ENCODE measurements at regions not wholly inside any gene's neighbourhood (a gene's known extent, or its start where the extent isn't known, plus 50 kb on each side); places are given as distances from the start of the nearest gene placed in this dataset.
"Not testable (repeated sequence)": the region's sequence is repeated elsewhere in the genome, so short reads cannot be mapped to it uniquely, and the experiment has no call there.

DNA sequence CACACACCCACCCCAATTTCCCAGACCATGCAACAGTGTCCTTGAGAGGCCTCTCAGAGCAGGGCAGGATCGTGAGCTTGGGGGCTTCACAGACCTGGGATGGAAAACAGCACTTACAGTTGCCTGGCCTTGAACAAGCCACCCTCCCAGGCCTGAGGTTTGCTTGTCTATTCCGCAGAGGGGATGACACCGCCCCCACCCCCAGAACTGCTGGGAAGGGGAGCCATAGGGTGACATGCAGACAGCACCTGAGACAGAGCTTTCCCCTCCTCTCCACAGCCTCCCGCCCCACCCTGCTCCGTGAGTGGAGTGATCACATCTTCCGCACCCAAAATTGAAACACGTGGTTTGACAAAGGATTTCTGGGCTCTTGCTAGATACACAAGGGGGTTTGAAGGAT, 131.5 kb upstream of the TNRC6C start:
- no peaks in the 10 kb centered on the region for H3K4me1 Mint-ChIP-seq
- H3K9me3 Mint-ChIP-seq, result peaks cover 5% of the 10 kb centered on the region
- no peaks in the 10 kb centered on the region for H3K36me3 Mint-ChIP-seq
- peaks cover 46% of the 10 kb centered on the region for H3K27me3 Mint-ChIP-seq
- H3K4me3 Mint-ChIP-seq, result no peak overlapping the region
- no peak overlapping the region for H3K27ac Mint-ChIP-seq
- ATAC-seq, result no peak

DNA sequence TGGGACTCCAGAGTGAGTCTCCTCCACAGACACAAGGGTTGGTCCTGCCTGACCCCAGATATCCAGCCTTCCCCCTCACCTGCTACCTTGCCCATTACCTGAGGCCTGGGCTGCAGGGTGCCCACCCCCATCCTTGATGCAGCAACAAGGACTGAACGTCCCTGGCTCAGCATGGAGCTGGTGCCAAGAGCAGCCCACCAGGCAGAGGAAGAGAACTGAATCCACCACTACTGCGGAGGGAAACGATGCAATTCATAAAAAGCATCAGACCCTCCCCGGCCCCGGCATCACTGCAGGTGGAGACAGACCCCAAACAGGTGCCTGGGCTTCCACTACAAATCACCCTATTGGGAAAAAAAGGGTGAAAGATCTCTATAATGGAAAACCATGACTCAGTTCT, 131.0 kb upstream of the TNRC6C start:
- H3K4me1 Mint-ChIP-seq, result no peaks in the 10 kb centered on the region
- no peak overlapping the region for H3K4me3 Mint-ChIP-seq
- peaks cover 46% of the 10 kb centered on the region for H3K27me3 Mint-ChIP-seq
- peaks cover 5% of the 10 kb centered on the region for H3K9me3 Mint-ChIP-seq
- H3K36me3 Mint-ChIP-seq, result no peaks in the 10 kb centered on the region
- no peak for ATAC-seq
- no peak overlapping the region for H3K27ac Mint-ChIP-seq

DNA sequence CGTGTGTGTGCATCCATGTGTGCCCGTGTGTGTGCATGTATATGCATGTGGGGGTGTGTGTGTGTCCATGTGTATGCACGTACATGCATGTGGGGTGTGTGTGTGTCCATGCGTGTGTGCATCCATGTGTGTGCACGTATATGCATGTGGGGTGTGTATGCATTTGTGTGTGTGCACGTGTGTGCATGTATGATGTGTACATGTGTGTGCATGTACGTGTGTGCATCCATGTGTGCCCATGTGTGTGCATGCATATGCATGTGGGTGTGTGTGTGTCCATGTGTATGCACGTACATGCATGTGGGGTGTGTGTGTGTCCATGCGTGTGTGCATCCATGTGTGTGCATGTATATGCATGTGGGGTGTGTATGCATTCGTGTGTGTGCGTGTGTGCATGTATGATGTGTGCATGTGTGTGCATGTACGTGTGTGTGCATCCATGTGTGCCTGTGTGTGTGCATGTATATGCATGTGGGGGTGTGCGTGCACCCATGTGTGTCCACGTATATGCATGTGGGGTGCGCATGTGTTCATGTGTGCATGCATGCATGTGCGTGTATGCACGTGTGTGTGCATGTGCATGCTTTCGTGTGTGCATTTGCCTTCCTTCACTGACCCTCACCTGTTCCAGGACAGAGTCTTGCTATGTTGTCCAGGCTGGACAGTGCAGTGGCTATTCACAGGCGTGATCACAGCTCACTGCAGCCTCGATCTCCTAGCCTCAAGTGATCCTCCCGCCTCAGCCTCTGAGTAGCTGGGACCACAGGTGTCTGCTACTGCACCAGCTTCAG, 129.6 kb upstream of the TNRC6C start:
- H3K4me3 Mint-ChIP-seq, result no peak overlapping the region
- peaks cover 8% of the 10 kb centered on the region for H3K4me1 Mint-ChIP-seq
- ATAC-seq, result no peak
- peaks cover 5% of the 10 kb centered on the region for H3K9me3 Mint-ChIP-seq
- peaks cover 46% of the 10 kb centered on the region for H3K27me3 Mint-ChIP-seq
- no peak overlapping the region for H3K27ac Mint-ChIP-seq
- no peaks in the 10 kb centered on the region for H3K36me3 Mint-ChIP-seq

DNA sequence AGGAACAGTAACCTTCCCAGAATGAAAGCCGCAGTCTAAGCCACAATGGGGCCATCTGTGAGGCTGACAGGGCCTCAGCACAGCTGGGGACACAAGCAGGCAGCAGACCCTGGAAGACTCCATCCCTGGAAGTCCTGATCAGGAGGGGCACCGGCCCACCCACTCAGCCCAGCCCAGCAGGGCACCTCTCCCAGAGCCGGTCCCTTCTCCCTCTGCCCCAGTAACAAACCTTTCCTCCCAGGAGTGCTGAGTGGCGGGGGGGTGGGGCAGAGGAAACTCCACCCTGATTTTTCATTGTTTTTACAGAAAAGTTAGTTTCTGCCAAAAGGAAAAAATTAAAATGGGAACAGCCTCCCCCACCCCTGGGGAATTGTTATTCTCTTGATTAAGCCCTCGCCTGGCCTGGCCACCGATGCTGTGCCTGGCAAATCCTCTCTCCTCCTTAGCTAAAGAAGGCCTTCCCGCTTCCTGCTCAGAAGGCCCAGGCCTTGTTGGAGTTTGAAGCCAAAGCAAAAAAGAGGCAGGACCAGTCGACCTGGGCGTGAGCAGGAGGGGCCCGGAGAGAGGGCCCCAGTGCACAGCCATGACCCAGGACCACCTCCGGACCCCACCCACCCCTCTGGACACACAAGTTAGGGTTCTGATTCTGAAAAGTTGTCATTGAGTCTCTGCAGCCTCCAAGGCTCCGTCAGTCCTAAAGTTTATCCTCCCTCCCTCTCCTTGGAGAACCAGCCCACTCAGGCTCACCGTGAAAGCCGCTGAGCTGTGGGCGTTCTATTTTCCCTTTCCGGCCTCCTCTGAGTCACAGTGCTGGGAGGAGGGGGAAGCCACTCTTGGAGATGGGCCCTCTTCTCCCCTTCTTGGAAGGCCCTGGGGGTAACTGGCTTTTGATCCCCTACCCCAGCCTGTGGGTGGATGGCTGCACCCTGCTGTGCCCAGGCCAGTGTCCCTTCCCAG, 128.4 kb upstream of the TNRC6C start:
- ATAC-seq, result no peak
- Mint-ChIP-seq H3K36me3 (no peaks in the 10 kb centered on the region), H3K27me3 (peaks cover 48% of the 10 kb centered on the region), H3K27ac (no peak overlapping the region), H3K4me3 (no peak overlapping the region), H3K4me1 (peaks cover 19% of the 10 kb centered on the region), H3K9me3 (peaks cover 5% of the 10 kb centered on the region)

DNA sequence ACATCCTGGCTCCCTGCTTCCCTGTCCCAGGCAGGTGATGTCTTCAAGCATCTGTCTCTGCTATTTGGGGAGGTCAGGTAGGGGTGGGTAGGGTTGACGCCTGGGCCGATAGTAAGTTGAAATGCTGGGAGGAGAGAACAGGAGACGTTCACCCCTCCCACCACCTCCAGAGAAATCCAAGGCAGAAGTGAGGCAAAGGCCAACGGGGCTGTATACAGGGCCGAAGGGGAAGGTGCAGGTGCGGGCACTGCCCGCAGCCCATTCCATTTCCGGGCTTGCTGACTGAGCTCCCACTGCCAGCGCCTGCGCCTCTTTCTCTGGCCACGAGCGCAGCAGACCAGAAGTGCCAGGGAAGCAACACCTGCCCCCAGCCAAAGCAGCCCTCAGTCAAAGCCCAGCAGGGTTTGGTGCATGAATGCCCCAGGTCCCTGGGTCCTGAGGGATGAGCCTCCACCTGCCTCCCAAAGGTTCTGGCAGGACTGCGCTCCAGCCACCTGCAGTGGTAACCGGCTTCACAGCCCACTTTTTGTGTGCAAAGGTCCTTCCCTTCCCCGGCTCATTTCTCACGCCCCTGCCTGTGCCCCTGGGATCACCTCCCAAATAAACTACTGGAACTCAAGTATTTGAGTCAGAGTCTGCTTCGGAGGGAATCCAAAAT, 127.6 kb upstream of the TNRC6C start:
- Mint-ChIP-seq H3K4me1 (peaks cover 20% of the 10 kb centered on the region), H3K27ac (no peak overlapping the region), H3K4me3 (no peak overlapping the region), H3K9me3 (peaks cover 5% of the 10 kb centered on the region), H3K36me3 (no peaks in the 10 kb centered on the region), H3K27me3 (peaks cover 52% of the 10 kb centered on the region)
- no peak for ATAC-seq

DNA sequence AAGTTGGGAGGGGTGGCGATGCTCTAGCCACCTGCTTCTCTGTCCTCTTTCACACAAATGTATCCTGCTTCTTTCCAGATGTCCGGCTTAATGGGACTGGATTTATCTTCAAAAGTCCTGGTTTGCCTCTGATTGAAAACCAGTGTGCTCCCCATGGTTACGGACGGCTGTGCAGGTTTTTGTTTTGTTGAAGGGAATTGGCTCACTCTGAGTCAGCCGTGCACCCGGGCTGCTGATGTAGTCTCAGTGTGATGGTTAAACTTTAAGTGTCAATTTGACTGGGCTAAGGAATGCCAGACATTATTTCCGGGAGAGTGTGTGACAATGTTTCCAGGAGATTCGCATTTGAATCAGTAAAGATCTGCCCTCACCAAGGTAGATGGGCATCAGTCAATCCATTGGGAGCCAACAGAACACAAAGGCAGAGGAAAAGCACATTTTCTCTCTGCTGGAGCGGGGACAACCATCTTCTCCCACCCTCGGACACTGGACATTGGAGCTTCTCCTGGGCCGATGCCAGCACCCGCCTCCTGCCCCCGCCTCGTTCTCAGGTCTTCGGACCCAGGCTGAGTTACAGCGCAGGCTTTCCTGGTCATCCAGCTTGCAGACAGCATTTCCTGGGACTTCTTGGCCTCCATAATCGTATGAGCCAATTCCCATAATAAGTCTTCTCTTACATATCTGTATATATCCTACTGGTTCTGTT, 126.9 kb upstream of the TNRC6C start:
- peaks cover 52% of the 10 kb centered on the region for H3K27me3 Mint-ChIP-seq
- no peaks in the 10 kb centered on the region for H3K36me3 Mint-ChIP-seq
- ATAC-seq, result no peak
- H3K4me1 Mint-ChIP-seq, result peaks cover 20% of the 10 kb centered on the region
- no peak overlapping the region for H3K27ac Mint-ChIP-seq
- H3K4me3 Mint-ChIP-seq, result no peak overlapping the region
- peaks cover 5% of the 10 kb centered on the region for H3K9me3 Mint-ChIP-seq

DNA sequence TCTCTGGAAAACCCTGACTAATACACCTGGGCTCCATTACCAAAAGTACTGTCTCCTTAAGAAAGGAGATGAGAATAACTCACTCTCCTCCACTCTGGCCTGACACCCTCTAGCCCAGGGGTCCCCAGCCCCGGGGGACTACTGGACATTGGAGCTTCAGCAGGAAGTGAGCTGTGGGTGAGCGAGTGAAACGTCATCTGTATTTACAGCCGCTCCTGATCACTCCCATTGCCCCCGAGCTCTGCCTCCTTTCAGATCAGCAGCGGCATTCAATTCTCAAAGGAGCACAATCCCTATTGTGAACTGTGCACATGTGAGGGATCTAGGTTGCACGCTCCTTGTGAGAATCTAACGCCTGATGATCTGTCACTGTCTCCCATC, 126.3 kb upstream of the TNRC6C start:
- H3K4me1 Mint-ChIP-seq, result peaks cover 20% of the 10 kb centered on the region
- peaks cover 55% of the 10 kb centered on the region for H3K27me3 Mint-ChIP-seq
- peaks cover 5% of the 10 kb centered on the region for H3K9me3 Mint-ChIP-seq
- no peak overlapping the region for H3K27ac Mint-ChIP-seq
- H3K4me3 Mint-ChIP-seq, result no peak overlapping the region
- H3K36me3 Mint-ChIP-seq, result no peaks in the 10 kb centered on the region
- ATAC-seq, result no peak

DNA sequence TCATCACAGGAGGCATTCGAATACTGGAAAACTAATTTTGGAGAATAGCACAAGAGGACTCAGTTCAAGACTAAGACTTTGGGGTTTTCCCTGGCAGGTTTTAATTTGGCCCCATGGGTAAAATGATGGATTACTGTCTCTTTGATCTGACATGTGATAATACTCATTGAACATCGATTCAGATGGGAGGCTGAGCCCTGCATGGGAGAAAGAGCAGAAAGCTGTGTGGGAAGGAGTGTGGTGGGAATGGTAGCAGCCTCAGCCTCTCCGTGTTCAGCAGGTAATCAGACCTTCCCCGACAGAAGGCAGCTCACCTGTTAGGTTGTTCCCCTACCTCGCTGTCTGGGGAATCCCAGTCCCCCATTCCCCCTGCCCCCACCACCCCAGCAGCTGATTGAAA, 124.7 kb upstream of the TNRC6C start:
- Mint-ChIP-seq H3K9me3 (no peaks in the 10 kb centered on the region), H3K36me3 (no peaks in the 10 kb centered on the region), H3K4me1 (peaks cover 20% of the 10 kb centered on the region), H3K4me3 (no peak overlapping the region), H3K27ac (no peak overlapping the region), H3K27me3 (peaks cover 71% of the 10 kb centered on the region)
- ATAC-seq, result no peak

DNA sequence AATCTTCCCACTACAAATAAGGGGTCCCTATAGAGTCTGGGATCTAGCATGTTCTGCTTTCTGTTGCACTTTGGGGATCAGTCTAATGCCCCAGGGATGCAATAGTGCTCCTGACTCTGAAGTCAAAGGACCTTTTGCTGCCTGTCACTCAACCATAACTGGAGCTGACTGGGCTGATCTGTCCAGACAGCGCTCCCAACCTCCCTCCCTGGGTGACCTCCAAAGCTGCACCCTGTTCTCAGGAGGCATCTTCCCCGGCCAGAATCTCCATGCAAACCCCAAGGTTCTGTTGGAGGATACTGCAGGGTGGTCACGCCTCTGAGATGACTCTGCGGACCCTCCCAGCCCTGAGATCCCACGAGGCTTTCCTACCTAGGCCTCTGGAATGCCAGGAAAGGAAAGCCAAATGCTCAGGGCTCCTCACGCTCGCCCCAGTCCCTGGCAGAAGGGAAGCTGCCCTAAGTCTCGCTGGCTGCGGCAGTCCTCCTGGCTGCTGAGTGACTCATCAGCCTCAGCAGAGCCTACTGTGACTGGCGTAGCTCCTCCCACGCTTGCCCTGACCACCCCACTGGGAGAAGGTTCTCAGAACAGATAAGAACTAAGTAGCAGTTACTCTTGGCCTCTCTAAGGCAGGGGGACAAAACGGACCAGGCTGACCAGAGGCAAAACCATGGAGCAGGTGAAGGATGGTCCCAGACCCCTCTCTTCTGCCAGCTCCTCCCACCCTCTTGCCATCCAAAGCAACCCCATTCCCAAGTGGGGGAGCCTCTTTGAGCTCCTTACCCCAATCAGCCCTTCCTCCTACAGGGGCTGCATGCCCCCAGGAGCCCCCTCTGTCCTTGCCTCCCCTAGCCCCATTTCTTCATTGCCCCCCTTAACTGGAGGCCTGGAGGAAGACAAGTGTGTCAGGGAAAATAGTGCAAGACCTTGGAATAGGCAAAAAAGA, 124.1 kb upstream of the TNRC6C start:
- Mint-ChIP-seq H3K4me3 (peak overlapping the region; percentile 6), H3K9me3 (no peaks in the 10 kb centered on the region), H3K36me3 (no peaks in the 10 kb centered on the region), H3K4me1 (peaks cover 26% of the 10 kb centered on the region), H3K27me3 (peaks cover 78% of the 10 kb centered on the region), H3K27ac (no peak overlapping the region)
- ATAC-seq, result peak; percentile 92

DNA sequence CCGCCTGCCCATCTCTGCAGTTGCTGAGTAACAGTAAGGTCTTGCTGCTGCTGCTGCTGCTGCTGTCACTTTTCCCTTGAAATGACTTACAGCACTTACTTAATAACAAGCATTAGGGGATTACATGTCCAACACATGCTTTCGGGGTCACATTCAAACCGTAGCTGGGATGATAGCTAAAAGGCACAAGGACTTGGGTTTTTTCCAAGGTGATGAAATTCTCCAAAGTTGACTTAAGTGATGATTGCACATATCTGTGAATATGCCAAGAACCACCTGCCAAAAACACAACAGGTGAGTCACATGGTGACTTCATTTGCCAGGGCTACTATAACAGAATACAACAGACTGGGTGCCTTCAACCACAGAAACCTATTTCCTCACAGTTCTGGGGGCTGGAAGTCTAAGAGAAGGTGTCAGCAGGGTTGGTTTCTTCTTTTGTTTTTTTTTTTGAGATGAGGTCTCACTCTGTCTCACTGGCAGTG, 121.9 kb upstream of the TNRC6C start:
- Mint-ChIP-seq H3K4me1 (peaks cover 26% of the 10 kb centered on the region), H3K27ac (no peak overlapping the region), H3K36me3 (no peaks in the 10 kb centered on the region), H3K9me3 (no peaks in the 10 kb centered on the region), H3K4me3 (no peak overlapping the region), H3K27me3 (peaks cover 84% of the 10 kb centered on the region)
- no peak for ATAC-seq

DNA sequence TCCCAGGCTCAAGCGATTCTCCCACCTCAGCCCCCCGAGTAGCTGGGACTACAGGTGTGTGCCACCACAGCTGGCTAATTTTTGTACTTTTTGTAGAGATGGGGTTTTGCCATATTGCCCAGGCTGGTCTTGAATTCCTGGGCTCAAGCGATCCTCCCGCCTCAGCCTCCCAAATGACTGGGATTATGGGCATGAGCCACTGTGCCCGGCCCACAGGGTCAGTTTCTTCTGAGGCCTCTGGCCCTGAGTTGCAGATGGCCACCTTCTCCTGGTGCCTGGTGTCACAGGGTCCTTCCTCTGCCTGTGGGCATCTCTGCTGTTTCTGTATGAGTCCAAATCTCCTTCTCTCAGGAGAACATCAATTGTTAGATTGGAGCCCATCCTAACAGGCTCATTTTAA, 121.4 kb upstream of the TNRC6C start:
- H3K36me3 Mint-ChIP-seq, H3K9me3 Mint-ChIP-seq, ATAC-seq, H3K27ac Mint-ChIP-seq, H3K4me3 Mint-ChIP-seq: not testable (repeated sequence)
- peaks cover 84% of the 10 kb centered on the region for H3K27me3 Mint-ChIP-seq
- H3K4me1 Mint-ChIP-seq, result peaks cover 28% of the 10 kb centered on the region

DNA sequence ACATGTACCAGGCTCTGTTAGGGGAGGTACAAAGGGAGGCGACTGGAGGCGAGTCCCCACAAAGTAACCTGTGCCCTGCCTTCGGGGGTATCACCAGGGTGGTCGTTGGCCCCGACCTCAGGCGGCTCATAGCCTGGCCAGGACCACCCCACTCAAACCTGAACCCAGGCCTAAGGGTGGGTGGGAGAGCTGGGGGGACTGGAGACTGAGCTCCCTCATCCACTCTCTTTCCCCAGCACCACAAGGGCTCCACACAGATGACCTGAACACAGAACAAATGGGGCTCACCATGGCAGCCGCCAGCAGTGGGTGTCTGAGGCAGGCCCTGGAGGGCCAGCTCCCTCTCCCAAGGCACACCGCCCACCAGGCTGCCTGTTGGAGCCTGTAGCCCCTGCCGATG, 120.6 kb upstream of the TNRC6C start:
- no peak for ATAC-seq
- H3K4me3 Mint-ChIP-seq, result no peak overlapping the region
- peaks cover 37% of the 10 kb centered on the region for H3K4me1 Mint-ChIP-seq
- peaks cover 84% of the 10 kb centered on the region for H3K27me3 Mint-ChIP-seq
- no peaks in the 10 kb centered on the region for H3K36me3 Mint-ChIP-seq
- no peak overlapping the region for H3K27ac Mint-ChIP-seq
- H3K9me3 Mint-ChIP-seq, result no peaks in the 10 kb centered on the region

DNA sequence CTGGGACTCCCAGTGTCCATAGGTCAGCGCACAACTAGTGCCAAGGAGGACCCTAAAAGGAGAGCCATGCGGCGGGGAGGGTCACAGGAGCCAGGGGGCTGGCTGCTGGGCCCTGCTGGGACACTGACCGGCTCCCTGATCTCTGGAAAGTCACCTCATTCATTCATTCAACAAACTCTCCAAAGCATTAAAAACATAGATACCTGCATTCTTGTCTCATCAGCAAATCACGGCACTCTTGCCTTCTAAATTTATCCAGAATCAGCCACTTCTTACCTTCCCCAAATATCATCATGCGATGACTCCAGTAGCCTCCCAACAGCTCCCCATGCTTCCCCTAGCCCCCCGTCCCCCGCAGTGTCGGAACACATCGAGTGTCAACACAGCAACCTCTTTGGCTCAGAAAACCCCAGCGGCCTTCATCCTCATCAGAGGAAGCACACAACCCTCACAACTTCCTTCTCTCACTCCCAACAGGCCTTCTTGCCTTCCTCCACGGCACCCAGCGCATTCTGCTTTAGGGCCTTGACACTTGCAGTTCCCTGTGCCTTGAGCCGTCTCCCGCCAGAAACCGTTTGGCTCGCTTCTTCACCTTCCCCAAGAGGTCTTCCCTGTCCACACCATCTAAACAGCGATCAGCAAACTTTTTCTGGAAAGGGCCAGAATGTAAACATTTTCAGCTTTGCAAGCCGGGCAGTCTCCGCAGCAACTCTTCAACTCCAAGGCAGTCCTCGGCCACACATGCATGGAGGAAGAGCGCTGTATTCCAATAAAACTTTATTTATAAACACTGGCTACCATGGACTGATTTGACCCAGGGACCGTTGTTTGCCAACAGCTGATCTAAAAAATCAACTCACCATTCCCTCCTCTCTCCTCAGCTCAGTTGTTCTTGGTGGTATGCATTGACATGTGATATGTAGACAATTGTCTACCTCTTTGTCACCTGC, 119.5 kb upstream of the TNRC6C start:
- Mint-ChIP-seq H3K4me3 (no peak overlapping the region), H3K27me3 (peaks cover 76% of the 10 kb centered on the region), H3K9me3 (no peaks in the 10 kb centered on the region), H3K36me3 (no peaks in the 10 kb centered on the region), H3K27ac (no peak overlapping the region), H3K4me1 (peaks cover 39% of the 10 kb centered on the region)
- ATAC-seq, result no peak
